Peyer's patch (tissue), 4 donors: ENCODE measurements at regions not wholly inside any gene's neighbourhood (a gene's known extent, or its start where the extent isn't known, plus 50 kb on each side); places are given as distances from the start of the nearest gene placed in this dataset.

Source experiments
- POLR2A ChIP-seq, 2 donors: fragments of 450-650 bp; IDR thresholded peaks; one replicate each; pipeline ENCODE4 v1.5.1; 2017; ENCODE audit warnings: antibody characterized with exemption in 2 of 2, mild to moderate bottlenecking in 2 of 2, moderate library complexity in 2 of 2
- TF ChIP-seq, protein P1 (sequence below), 6 experiments: fragments of 450-650 bp in 4 of 6; fragments of 200-600 bp in 2 of 6; sonication (generic) in 1 of 6; IDR thresholded peaks; one replicate each; pipeline ENCODE4 v1.5.1; 2017 to 2019; ENCODE audit warnings: antibody characterized with exemption in 6 of 6, mild to moderate bottlenecking in 3 of 6, moderate library complexity in 1 of 6

DNA sequence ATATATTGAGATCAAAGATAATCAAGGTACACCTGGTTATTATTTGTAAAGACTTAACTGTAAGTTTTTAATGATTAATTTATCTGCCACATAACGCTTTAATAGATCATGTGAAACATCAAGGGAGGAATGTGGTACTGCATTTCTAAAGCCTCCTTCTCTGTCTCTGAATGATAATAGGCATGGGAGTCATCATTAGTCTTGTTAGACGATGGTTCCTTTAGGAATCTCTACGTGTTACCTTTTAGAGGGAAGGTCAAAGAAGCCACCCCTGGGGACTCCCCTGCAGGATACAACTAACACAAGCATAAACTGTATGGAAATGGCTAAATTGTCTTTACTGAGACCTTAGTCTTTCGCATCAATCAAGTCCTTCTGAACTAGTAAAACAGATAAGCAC, 173.6 kb upstream of the MCHR2 start:
- TF ChIP-seq, protein P1, sequence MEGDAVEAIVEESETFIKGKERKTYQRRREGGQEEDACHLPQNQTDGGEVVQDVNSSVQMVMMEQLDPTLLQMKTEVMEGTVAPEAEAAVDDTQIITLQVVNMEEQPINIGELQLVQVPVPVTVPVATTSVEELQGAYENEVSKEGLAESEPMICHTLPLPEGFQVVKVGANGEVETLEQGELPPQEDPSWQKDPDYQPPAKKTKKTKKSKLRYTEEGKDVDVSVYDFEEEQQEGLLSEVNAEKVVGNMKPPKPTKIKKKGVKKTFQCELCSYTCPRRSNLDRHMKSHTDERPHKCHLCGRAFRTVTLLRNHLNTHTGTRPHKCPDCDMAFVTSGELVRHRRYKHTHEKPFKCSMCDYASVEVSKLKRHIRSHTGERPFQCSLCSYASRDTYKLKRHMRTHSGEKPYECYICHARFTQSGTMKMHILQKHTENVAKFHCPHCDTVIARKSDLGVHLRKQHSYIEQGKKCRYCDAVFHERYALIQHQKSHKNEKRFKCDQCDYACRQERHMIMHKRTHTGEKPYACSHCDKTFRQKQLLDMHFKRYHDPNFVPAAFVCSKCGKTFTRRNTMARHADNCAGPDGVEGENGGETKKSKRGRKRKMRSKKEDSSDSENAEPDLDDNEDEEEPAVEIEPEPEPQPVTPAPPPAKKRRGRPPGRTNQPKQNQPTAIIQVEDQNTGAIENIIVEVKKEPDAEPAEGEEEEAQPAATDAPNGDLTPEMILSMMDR (IDR thresholded peaks at IDR 0.05): no peak
- no peak for TF ChIP-seq POLR2A (IDR thresholded peaks at IDR 0.05)
